ENCODE measurements at regions not wholly inside any gene's neighbourhood (a gene's known extent, or its start where the extent isn't known, plus 50 kb on each side); places are given as distances from the start of the nearest gene placed in this dataset.

DNA sequence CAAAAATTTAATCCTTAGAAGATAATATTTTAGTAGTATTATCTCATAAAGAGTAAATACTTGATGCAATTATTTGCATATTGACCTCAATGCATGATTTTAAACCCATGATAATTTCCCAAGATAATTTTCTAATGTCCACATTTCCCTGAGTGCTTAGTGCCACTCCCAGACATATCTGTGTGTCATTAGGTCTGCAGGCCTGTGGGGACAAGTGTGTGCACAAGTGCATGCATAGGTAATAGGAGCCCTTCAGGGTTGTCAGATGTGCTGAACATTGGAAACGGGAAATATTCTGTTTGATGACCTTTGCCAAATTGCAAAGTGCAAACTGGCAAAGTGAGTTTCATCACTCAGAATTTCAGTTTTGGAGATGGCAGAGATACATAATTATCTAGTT, 369.9 kb downstream of the KLF5 start (continued):
- TF ChIP-seq, protein P1, sequence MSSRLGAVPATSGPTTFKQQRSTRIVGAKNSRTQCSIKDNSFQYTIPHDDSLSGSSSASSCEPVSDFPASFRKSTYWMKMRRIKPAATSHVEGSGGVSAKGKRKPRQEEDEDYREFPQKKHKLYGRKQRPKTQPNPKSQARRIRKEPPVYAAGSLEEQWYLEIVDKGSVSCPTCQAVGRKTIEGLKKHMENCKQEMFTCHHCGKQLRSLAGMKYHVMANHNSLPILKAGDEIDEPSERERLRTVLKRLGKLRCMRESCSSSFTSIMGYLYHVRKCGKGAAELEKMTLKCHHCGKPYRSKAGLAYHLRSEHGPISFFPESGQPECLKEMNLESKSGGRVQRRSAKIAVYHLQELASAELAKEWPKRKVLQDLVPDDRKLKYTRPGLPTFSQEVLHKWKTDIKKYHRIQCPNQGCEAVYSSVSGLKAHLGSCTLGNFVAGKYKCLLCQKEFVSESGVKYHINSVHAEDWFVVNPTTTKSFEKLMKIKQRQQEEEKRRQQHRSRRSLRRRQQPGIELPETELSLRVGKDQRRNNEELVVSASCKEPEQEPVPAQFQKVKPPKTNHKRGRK (CRISPR knock-in tag; IDR thresholded peaks at IDR 0.05; ENCODE audit: borderline replicate concordance): no peak
- TF ChIP-seq, protein P2, sequence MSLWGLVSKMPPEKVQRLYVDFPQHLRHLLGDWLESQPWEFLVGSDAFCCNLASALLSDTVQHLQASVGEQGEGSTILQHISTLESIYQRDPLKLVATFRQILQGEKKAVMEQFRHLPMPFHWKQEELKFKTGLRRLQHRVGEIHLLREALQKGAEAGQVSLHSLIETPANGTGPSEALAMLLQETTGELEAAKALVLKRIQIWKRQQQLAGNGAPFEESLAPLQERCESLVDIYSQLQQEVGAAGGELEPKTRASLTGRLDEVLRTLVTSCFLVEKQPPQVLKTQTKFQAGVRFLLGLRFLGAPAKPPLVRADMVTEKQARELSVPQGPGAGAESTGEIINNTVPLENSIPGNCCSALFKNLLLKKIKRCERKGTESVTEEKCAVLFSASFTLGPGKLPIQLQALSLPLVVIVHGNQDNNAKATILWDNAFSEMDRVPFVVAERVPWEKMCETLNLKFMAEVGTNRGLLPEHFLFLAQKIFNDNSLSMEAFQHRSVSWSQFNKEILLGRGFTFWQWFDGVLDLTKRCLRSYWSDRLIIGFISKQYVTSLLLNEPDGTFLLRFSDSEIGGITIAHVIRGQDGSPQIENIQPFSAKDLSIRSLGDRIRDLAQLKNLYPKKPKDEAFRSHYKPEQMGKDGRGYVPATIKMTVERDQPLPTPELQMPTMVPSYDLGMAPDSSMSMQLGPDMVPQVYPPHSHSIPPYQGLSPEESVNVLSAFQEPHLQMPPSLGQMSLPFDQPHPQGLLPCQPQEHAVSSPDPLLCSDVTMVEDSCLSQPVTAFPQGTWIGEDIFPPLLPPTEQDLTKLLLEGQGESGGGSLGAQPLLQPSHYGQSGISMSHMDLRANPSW (CRISPR knock-in tag; conservative IDR thresholded peaks at IDR 0.05; ENCODE audit: low read depth): no peak

DNA sequence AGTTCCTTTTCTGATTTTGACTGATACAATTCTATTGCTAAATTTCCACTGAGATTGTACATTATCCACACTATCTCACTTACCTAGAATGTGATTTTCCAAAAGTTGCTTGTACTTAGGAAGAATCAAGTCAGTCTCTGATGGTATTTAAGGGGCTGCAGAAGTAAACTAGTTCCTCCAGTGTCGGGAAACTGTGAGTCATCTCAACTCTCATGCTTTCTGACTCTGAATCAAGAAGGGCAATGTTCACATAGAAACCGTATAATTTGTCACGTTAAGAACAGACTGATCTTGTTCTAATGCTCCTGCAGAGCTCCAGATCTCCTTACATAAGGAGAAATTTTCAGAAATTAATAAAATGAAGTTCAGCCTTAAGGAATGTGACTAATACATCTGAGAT, 369.3 kb downstream of the KLF5 start:
- ATAC-seq: no peak
- TF ChIP-seq, protein P3, sequence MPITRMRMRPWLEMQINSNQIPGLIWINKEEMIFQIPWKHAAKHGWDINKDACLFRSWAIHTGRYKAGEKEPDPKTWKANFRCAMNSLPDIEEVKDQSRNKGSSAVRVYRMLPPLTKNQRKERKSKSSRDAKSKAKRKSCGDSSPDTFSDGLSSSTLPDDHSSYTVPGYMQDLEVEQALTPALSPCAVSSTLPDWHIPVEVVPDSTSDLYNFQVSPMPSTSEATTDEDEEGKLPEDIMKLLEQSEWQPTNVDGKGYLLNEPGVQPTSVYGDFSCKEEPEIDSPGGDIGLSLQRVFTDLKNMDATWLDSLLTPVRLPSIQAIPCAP (CRISPR knock-in tag; IDR thresholded peaks at IDR 0.05): no peak
- no peak for TF ChIP-seq JAZF1 (CRISPR knock-in tag; IDR thresholded peaks at IDR 0.05)
- no peak for TF ChIP-seq ZNF138 (CRISPR knock-in tag; conservative IDR thresholded peaks at IDR 0.05)
- no peak for TF ChIP-seq GRHL2 (CRISPR knock-in tag; IDR thresholded peaks at IDR 0.05; ENCODE audit: insufficient replicate concordance, severe bottlenecking)
- TF ChIP-seq, protein P4, sequence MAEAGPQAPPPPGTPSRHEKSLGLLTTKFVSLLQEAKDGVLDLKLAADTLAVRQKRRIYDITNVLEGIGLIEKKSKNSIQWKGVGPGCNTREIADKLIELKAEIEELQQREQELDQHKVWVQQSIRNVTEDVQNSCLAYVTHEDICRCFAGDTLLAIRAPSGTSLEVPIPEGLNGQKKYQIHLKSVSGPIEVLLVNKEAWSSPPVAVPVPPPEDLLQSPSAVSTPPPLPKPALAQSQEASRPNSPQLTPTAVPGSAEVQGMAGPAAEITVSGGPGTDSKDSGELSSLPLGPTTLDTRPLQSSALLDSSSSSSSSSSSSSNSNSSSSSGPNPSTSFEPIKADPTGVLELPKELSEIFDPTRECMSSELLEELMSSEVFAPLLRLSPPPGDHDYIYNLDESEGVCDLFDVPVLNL (CRISPR knock-in tag; IDR thresholded peaks at IDR 0.05; ENCODE audit: borderline replicate concordance, low read depth): no peak
- TF ChIP-seq FOXK1 (CRISPR knock-in tag; IDR thresholded peaks at IDR 0.05): no peak
- TF ChIP-seq, protein P5, sequence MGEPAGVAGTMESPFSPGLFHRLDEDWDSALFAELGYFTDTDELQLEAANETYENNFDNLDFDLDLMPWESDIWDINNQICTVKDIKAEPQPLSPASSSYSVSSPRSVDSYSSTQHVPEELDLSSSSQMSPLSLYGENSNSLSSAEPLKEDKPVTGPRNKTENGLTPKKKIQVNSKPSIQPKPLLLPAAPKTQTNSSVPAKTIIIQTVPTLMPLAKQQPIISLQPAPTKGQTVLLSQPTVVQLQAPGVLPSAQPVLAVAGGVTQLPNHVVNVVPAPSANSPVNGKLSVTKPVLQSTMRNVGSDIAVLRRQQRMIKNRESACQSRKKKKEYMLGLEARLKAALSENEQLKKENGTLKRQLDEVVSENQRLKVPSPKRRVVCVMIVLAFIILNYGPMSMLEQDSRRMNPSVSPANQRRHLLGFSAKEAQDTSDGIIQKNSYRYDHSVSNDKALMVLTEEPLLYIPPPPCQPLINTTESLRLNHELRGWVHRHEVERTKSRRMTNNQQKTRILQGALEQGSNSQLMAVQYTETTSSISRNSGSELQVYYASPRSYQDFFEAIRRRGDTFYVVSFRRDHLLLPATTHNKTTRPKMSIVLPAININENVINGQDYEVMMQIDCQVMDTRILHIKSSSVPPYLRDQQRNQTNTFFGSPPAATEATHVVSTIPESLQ (CRISPR knock-in tag; IDR thresholded peaks at IDR 0.05): no peak
- no peak for TF ChIP-seq TCF7 (CRISPR knock-in tag; IDR thresholded peaks at IDR 0.05; ENCODE audit: low read depth)
- TF ChIP-seq, protein P6, sequence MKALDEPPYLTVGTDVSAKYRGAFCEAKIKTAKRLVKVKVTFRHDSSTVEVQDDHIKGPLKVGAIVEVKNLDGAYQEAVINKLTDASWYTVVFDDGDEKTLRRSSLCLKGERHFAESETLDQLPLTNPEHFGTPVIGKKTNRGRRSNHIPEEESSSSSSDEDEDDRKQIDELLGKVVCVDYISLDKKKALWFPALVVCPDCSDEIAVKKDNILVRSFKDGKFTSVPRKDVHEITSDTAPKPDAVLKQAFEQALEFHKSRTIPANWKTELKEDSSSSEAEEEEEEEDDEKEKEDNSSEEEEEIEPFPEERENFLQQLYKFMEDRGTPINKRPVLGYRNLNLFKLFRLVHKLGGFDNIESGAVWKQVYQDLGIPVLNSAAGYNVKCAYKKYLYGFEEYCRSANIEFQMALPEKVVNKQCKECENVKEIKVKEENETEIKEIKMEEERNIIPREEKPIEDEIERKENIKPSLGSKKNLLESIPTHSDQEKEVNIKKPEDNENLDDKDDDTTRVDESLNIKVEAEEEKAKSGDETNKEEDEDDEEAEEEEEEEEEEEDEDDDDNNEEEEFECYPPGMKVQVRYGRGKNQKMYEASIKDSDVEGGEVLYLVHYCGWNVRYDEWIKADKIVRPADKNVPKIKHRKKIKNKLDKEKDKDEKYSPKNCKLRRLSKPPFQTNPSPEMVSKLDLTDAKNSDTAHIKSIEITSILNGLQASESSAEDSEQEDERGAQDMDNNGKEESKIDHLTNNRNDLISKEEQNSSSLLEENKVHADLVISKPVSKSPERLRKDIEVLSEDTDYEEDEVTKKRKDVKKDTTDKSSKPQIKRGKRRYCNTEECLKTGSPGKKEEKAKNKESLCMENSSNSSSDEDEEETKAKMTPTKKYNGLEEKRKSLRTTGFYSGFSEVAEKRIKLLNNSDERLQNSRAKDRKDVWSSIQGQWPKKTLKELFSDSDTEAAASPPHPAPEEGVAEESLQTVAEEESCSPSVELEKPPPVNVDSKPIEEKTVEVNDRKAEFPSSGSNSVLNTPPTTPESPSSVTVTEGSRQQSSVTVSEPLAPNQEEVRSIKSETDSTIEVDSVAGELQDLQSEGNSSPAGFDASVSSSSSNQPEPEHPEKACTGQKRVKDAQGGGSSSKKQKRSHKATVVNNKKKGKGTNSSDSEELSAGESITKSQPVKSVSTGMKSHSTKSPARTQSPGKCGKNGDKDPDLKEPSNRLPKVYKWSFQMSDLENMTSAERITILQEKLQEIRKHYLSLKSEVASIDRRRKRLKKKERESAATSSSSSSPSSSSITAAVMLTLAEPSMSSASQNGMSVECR (CRISPR knock-in tag; IDR thresholded peaks at IDR 0.05; ENCODE audit: borderline replicate concordance): no peak
- no peak for TF ChIP-seq CREM (CRISPR knock-in tag; IDR thresholded peaks at IDR 0.05)
- no peak for TF ChIP-seq RORB (CRISPR knock-in tag; IDR thresholded peaks at IDR 0.05)
- TF ChIP-seq ZNF416 (CRISPR knock-in tag; IDR thresholded peaks at IDR 0.05): no peak
- no peak for TF ChIP-seq NFATC4 (CRISPR knock-in tag; IDR thresholded peaks at IDR 0.05)
- TF ChIP-seq, protein P7, sequence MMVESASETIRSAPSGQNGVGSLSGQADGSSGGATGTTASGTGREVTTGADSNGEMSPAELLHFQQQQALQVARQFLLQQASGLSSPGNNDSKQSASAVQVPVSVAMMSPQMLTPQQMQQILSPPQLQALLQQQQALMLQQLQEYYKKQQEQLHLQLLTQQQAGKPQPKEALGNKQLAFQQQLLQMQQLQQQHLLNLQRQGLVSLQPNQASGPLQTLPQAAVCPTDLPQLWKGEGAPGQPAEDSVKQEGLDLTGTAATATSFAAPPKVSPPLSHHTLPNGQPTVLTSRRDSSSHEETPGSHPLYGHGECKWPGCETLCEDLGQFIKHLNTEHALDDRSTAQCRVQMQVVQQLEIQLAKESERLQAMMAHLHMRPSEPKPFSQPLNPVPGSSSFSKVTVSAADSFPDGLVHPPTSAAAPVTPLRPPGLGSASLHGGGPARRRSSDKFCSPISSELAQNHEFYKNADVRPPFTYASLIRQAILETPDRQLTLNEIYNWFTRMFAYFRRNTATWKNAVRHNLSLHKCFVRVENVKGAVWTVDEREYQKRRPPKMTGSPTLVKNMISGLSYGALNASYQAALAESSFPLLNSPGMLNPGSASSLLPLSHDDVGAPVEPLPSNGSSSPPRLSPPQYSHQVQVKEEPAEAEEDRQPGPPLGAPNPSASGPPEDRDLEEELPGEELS (CRISPR knock-in tag; IDR thresholded peaks at IDR 0.05): no peak
- no peaks in the 10 kb centered on the region for H3K27me3 Mint-ChIP-seq (ENCODE audit: low read depth)
- peaks cover 10% of the 10 kb centered on the region for H3K9me3 Mint-ChIP-seq
- no peak overlapping the region for H3K27ac Mint-ChIP-seq
- no peak overlapping the region for H3K4me3 Mint-ChIP-seq
- CTCF ChIA-PET: no interaction called here
- H3K36me3 Mint-ChIP-seq: no peaks in the 10 kb centered on the region
- POLR2A ChIA-PET: no interaction called here
- H3K4me1 Mint-ChIP-seq: 0 out of 2 replicates have a peak, but pooled peaks cover 4% of the 10 kb centered on the region
- no peak for DNase-seq (ENCODE audit: low spot score)

Measured in WTC11 (cell line).